ENCODE measurements at regions not wholly inside any gene's neighbourhood (a gene's known extent, or its start where the extent isn't known, plus 50 kb on each side); places are given as distances from the start of the nearest gene placed in this dataset.
"Not testable (repeated sequence)": the region's sequence is repeated elsewhere in the genome, so short reads cannot be mapped to it uniquely, and the experiment has no call there.

- no peaks in the 10 kb centered on the region for H3K36me3 Mint-ChIP-seq (ENCODE audit: unreplicated experiment)
- H3K27ac Mint-ChIP-seq (ENCODE audit: unreplicated experiment), result no peak overlapping the region
- no peak for TF ChIP-seq CTCF (IDR thresholded peaks at IDR 0.05)
- no peak for DNase-seq (ENCODE audit: extremely low spot score, unreplicated experiment)
- no peak overlapping the region for H3K4me3 Mint-ChIP-seq (ENCODE audit: unreplicated experiment)
- peaks cover 48% of the 10 kb centered on the region for H3K9me3 Mint-ChIP-seq (ENCODE audit: unreplicated experiment)
- H3K27me3 Mint-ChIP-seq (ENCODE audit: unreplicated experiment), result no peaks in the 10 kb centered on the region
- H3K4me1 Mint-ChIP-seq (ENCODE audit: unreplicated experiment), result no peaks in the 10 kb centered on the region
Measured at GRCh38 chr12:125544960-125545359, 479.7 kb downstream of the AACS start.

- Mint-ChIP-seq H3K9me3 (ENCODE audit: unreplicated experiment) (peaks cover 41% of the 10 kb centered on the region), H3K4me3 (ENCODE audit: unreplicated experiment) (no peak overlapping the region), H3K4me1 (ENCODE audit: unreplicated experiment) (no peaks in the 10 kb centered on the region)
Measured at GRCh38 chr12:125549171-125549570, 483.9 kb downstream of the AACS start.

GRCh38 chr12:125549836-125550235 is 484.6 kb downstream of the AACS start:
- Mint-ChIP-seq H3K36me3 (ENCODE audit: unreplicated experiment) (no peaks in the 10 kb centered on the region), H3K27ac (ENCODE audit: unreplicated experiment) (no peak overlapping the region), H3K27me3 (ENCODE audit: unreplicated experiment) (no peaks in the 10 kb centered on the region), H3K4me3 (ENCODE audit: unreplicated experiment) (no peak overlapping the region), H3K4me1 (ENCODE audit: unreplicated experiment) (no peaks in the 10 kb centered on the region), H3K9me3 (ENCODE audit: unreplicated experiment) (peaks cover 42% of the 10 kb centered on the region)
- TF ChIP-seq CTCF (IDR thresholded peaks at IDR 0.05), result peak; percentile 21
- DNase-seq (ENCODE audit: extremely low spot score, unreplicated experiment), result no peak

More at GRCh38 chr12:125549171-125549570, 483.9 kb downstream of the AACS start:
- Mint-ChIP-seq H3K27ac (ENCODE audit: unreplicated experiment) (no peak overlapping the region), H3K36me3 (ENCODE audit: unreplicated experiment) (no peaks in the 10 kb centered on the region), H3K27me3 (ENCODE audit: unreplicated experiment) (no peaks in the 10 kb centered on the region)
- no peak for DNase-seq (ENCODE audit: extremely low spot score, unreplicated experiment)
- TF ChIP-seq CTCF (IDR thresholded peaks at IDR 0.05), result no peak

- peaks cover 41% of the 10 kb centered on the region for H3K9me3 Mint-ChIP-seq (ENCODE audit: unreplicated experiment)
- H3K27ac Mint-ChIP-seq (ENCODE audit: unreplicated experiment), result no peak overlapping the region
- no peak for DNase-seq (ENCODE audit: extremely low spot score, unreplicated experiment)
- H3K4me1 Mint-ChIP-seq (ENCODE audit: unreplicated experiment), result no peaks in the 10 kb centered on the region
- TF ChIP-seq CTCF (IDR thresholded peaks at IDR 0.05), result no peak
- no peak overlapping the region for H3K4me3 Mint-ChIP-seq (ENCODE audit: unreplicated experiment)
- H3K36me3 Mint-ChIP-seq (ENCODE audit: unreplicated experiment), result no peaks in the 10 kb centered on the region
- no peaks in the 10 kb centered on the region for H3K27me3 Mint-ChIP-seq (ENCODE audit: unreplicated experiment)
Measured at GRCh38 chr12:125552295-125552694, 487.1 kb downstream of the AACS start.

- H3K36me3 Mint-ChIP-seq (ENCODE audit: unreplicated experiment); H3K4me1 Mint-ChIP-seq (ENCODE audit: unreplicated experiment); DNase-seq (ENCODE audit: extremely low spot score, unreplicated experiment); H3K27me3 Mint-ChIP-seq (ENCODE audit: unreplicated experiment); H3K4me3 Mint-ChIP-seq (ENCODE audit: unreplicated experiment); H3K27ac Mint-ChIP-seq (ENCODE audit: unreplicated experiment): not testable (repeated sequence)
- peaks cover 45% of the 10 kb centered on the region for H3K9me3 Mint-ChIP-seq (ENCODE audit: unreplicated experiment)
Measured at GRCh38 chr12:125561008-125561407, 495.8 kb downstream of the AACS start.

- Mint-ChIP-seq H3K27me3 (ENCODE audit: unreplicated experiment) (no peaks in the 10 kb centered on the region), H3K36me3 (ENCODE audit: unreplicated experiment) (no peaks in the 10 kb centered on the region), H3K9me3 (ENCODE audit: unreplicated experiment) (peaks cover 38% of the 10 kb centered on the region), H3K4me3 (ENCODE audit: unreplicated experiment) (no peak overlapping the region), H3K27ac (ENCODE audit: unreplicated experiment) (no peak overlapping the region), H3K4me1 (ENCODE audit: unreplicated experiment) (no peaks in the 10 kb centered on the region)
- no peak for DNase-seq (ENCODE audit: extremely low spot score, unreplicated experiment)
- no peak for TF ChIP-seq CTCF (IDR thresholded peaks at IDR 0.05)
Measured at GRCh38 chr12:125564753-125565152, 499.5 kb downstream of the AACS start.

Measured in osteocyte (in vitro differentiated cells).